ENCODE measurements at regions not wholly inside any gene's neighbourhood (a gene's known extent, or its start where the extent isn't known, plus 50 kb on each side); places are given as distances from the start of the nearest gene placed in this dataset.

DNA sequence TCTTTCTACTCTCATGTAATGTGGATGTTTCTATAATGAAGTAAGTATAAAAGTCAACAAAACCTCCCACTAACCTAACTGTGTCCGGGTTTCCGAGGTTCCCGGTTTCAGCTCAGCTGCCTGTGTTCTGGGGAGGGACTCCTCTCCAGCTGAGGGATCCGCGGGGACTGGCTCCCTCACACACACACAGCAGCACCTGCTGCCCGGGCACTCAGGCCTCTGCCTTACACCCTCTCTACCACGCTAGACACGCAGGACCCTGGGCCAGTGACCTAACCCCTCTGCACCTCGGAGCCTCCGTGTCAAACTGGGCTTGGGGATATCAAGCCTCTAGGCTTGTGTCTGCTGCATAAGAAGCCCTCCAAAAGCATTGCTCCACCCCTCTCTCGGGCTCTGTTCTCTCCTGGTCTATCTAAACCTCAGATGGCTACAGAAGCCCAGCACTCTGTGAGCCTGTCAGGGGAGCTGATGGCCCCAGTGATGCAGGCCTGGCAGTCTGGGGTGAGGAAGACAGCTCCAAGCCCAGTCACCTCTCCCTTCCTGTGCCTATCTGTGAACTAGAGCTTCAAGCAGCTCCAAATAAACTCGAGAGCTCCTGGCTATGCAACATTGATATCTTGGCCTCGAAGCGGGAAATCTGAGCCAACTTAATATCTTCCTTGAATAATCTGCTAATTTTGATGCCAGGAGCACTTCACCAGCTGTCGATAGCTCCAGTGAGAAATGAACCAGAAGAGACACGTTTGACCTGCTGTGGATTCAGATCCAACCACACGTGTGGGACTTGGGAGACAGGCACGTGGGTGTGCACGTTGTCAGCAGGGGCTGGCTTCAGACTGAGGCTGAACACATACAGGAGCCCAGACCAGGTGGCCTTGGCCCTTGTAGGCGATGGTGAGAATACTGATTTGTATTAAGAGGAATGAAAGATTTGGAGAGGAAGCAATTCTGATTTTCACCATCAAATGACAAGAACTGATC is 232.7 kb upstream of the B3GAT1 start:
- H3K36me3 ChIP-seq, result no peaks in the 10 kb centered on the region
- H3K27ac ChIP-seq, result no peak overlapping the region
- ATAC-seq (peak in 3 of 8 donors; percentile 26 to 47 (median 31)), DNase-seq (no peak)
- TF ChIP-seq CTCF (IDR thresholded peaks at IDR 0.05), result no peak
- intact Hi-C loops (cut with DNase I), result no loop called here
- H3K4me1 ChIP-seq, result no peaks in the 10 kb centered on the region
- H3K9me3 ChIP-seq, result no peaks in the 10 kb centered on the region
- H3K27me3 ChIP-seq, result peaks cover 0 to 99% (median 54%) of the 10 kb centered on the region in 7 donors
- H3K4me3 ChIP-seq, result no peak overlapping the region
- WGBS, 2 donors, result 33 to 38% methylated on average over 20 of the region's 20 CpGs

GRCh38 chr11:134643115-134644012 is 231.3 kb upstream of the B3GAT1 start:
- intact Hi-C loops (cut with DNase I), result no loop called here
- peaks cover 0 to 100% (median 59%) of the 10 kb centered on the region in 7 donors for H3K27me3 ChIP-seq
- no peak for DNase-seq

DNA sequence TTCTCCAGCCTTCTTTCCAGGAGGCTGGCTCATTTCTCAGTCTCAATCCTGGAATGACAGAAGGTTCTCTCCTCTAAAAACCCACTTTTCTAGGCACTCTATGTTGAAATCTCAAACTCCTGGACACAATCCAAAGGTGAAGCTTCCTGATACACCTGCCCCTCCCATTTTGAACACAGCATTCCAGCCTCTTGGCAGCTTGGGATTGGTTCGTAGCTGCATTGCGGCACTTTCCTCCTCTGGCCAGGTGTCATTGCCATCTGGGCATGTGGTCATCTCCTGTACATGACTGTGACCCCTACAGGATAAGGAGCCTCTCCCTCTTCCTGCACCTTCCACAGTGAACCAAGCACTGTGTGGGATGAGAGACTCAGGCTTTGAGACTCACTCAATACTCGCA is 230.2 kb upstream of the B3GAT1 start:
- Histone ChIP-seq H3K27me3 (peaks cover 0 to 95% (median 55%) of the 10 kb centered on the region in 7 donors), H3K9me3 (no peaks in the 10 kb centered on the region), H3K4me3 (no peak overlapping the region), H3K27ac (no peak overlapping the region), H3K4me1 (no peaks in the 10 kb centered on the region), H3K36me3 (no peaks in the 10 kb centered on the region)
- TF ChIP-seq CTCF (IDR thresholded peaks at IDR 0.05), result no peak
- ATAC-seq (no peak), DNase-seq (no peak)
- intact Hi-C loops (cut with DNase I), result no loop called here
- WGBS, 2 donors, result 76 to 81% methylated on average over 3 of the region's 3 CpGs

More at GRCh38 chr11:134643115-134644012, 231.3 kb upstream of the B3GAT1 start:
- no peaks in the 10 kb centered on the region for H3K9me3 ChIP-seq
- no peaks in the 10 kb centered on the region for H3K4me1 ChIP-seq
- no peak overlapping the region for H3K4me3 ChIP-seq
- no peak for TF ChIP-seq CTCF (IDR thresholded peaks at IDR 0.05)
- 40% methylated on average over 24 of the region's 24 CpGs for WGBS, 2 donors
- H3K36me3 ChIP-seq, result no peaks in the 10 kb centered on the region
- no peak for ATAC-seq
- no peak overlapping the region for H3K27ac ChIP-seq

Measured in heart right ventricle (tissue), 16 donors.